HEK293 (cell line): ENCODE measurements at regions not wholly inside any gene's neighbourhood (a gene's known extent, or its start where the extent isn't known, plus 50 kb on each side); places are given as distances from the start of the nearest gene placed in this dataset.

Source experiments
- CTCF ChIA-PET: fragments of 350-600 bp; formaldehyde crosslinking; extraction: SDS; loops from one replicate; lab custom pipeline; 2021; ENCODE audit warnings: antibody characterized with exemption; lab: Yijun Ruan, JAX
- POLR2A ChIA-PET: fragments of 300-600 bp; formaldehyde crosslinking; extraction: SDS; loops from one replicate; lab custom pipeline; 2020; ENCODE audit warnings: antibody characterized with exemption, inconsistent platforms; lab: Yijun Ruan, JAX
- H3K27ac ChIP-seq: fragments of 200-500 bp; sonication (Bioruptor generic); 2 replicates; pipeline ENCODE4 v1.5.1; 2014; ENCODE audit warnings: low read depth, low read length, control low read depth, inconsistent platforms; ENCODE audit errors: extremely low read depth
- H3K36me3 ChIP-seq, 2 experiments: fragments of 200-500 bp in 1 of 2; sonication (Bioruptor generic) in 1 of 2; 1 replicate in 1 of 2; 2 replicates in 1 of 2; pipeline ENCODE4 v1.5.1; 2014 to 2017; ENCODE audit warnings: inconsistent platforms in 2 of 2, low read length in 2 of 2; ENCODE audit not compliant: control insufficient read depth in 2 of 2, insufficient read depth in 1 of 2
- H3K4me1 ChIP-seq: fragments of 200-500 bp; sonication (Bioruptor generic); 2 replicates; pipeline ENCODE4 v1.5.1; 2014; ENCODE audit warnings: mild to moderate bottlenecking, low read length, inconsistent platforms; ENCODE audit not compliant: control insufficient read depth, insufficient read depth
- H3K4me3 ChIP-seq: 2 replicates; pipeline ENCODE4 v1.5.1; 2011; ENCODE audit warnings: low read depth, mild to moderate bottlenecking, control low read depth, low read length, moderate library complexity
- H3K9me3 ChIP-seq: fragments of 200-500 bp; sonication (Bioruptor generic); 2 replicates; pipeline ENCODE4 v1.5.1; 2014; ENCODE audit warnings: low read depth, low read length, inconsistent platforms; ENCODE audit not compliant: control insufficient read depth, insufficient read depth
- CTCF ChIP-seq: fragments of 450-650 bp; formaldehyde crosslinking; IDR thresholded peaks from 2 replicates; pipeline ENCODE4 v1.5.1; 2016; ENCODE audit warnings: missing biosample characterization, missing genetic modification characterization
- GFI1B ChIP-seq: fragments of 450-650 bp; formaldehyde crosslinking; IDR thresholded peaks from 2 replicates; pipeline ENCODE4 v1.5.1; 2016; ENCODE audit warnings: missing biosample characterization, missing genetic modification characterization
- REST ChIP-seq: fragments of 450-650 bp; formaldehyde crosslinking; IDR thresholded peaks from 2 replicates; pipeline ENCODE4 v1.5.1; 2016; ENCODE audit warnings: missing biosample characterization, missing genetic modification characterization
- ZBTB11 ChIP-seq: fragments of 450-650 bp; formaldehyde crosslinking; conservative IDR thresholded peaks from 2 replicates; pipeline ENCODE4 v1.5.1; 2016; ENCODE audit warnings: low read depth, missing biosample characterization, missing genetic modification characterization
- ZBTB7A ChIP-seq: fragments of 450-650 bp; formaldehyde crosslinking; IDR thresholded peaks from 2 replicates; pipeline ENCODE4 v1.5.1; 2016; ENCODE audit warnings: low read depth, missing biosample characterization, missing genetic modification characterization
- ZNF10 ChIP-seq: fragments of 450-650 bp; formaldehyde crosslinking; IDR thresholded peaks from 2 replicates; pipeline ENCODE4 v1.5.1; 2017; ENCODE audit warnings: missing biosample characterization, missing genetic modification characterization
- ZNF174 ChIP-seq: fragments of 450-650 bp; formaldehyde crosslinking; IDR thresholded peaks from 2 replicates; pipeline ENCODE4 v1.5.0; 2017; ENCODE audit warnings: missing biosample characterization, mild to moderate bottlenecking, missing genetic modification characterization
- ZNF449 ChIP-seq: fragments of 450-650 bp; formaldehyde crosslinking; IDR thresholded peaks from 2 replicates; pipeline ENCODE4 v1.5.1; 2017; ENCODE audit warnings: missing biosample characterization, mild to moderate bottlenecking, missing genetic modification characterization, moderate library complexity
- ZNF558 ChIP-seq: fragments of 450-650 bp; formaldehyde crosslinking; IDR thresholded peaks from 2 replicates; pipeline ENCODE4 v1.5.1; 2016; ENCODE audit warnings: missing biosample characterization, missing genetic modification characterization
- ZNF560 ChIP-seq: fragments of 450-650 bp; formaldehyde crosslinking; IDR thresholded peaks from 2 replicates; pipeline ENCODE4 v1.5.1; 2017; ENCODE audit warnings: missing biosample characterization, missing genetic modification characterization, borderline replicate concordance
- ZNF670 ChIP-seq: fragments of 450-650 bp; formaldehyde crosslinking; IDR thresholded peaks from 2 replicates; pipeline ENCODE4 v1.5.1; 2016; ENCODE audit warnings: missing biosample characterization, missing genetic modification characterization, low read depth
- ZNF704 ChIP-seq: fragments of 450-650 bp; formaldehyde crosslinking; IDR thresholded peaks from 2 replicates; pipeline ENCODE4 v1.5.1; 2016; ENCODE audit warnings: missing biosample characterization, missing genetic modification characterization
- ZNF747 ChIP-seq: fragments of 450-650 bp; formaldehyde crosslinking; IDR thresholded peaks from 2 replicates; pipeline ENCODE4 v1.5.1; 2016; ENCODE audit warnings: missing biosample characterization, missing genetic modification characterization
- ZNF843 ChIP-seq: fragments of 450-650 bp; formaldehyde crosslinking; IDR thresholded peaks from 2 replicates; pipeline ENCODE4 v1.5.1; 2016; ENCODE audit warnings: missing biosample characterization, missing genetic modification characterization
- ZSCAN16 ChIP-seq: fragments of 450-650 bp; formaldehyde crosslinking; IDR thresholded peaks from 2 replicates; pipeline ENCODE4 v1.5.1; 2016; ENCODE audit warnings: missing biosample characterization, missing genetic modification characterization
- ZXDB ChIP-seq: fragments of 450-650 bp; formaldehyde crosslinking; IDR thresholded peaks from 2 replicates; pipeline ENCODE4 v1.5.1; 2016; ENCODE audit warnings: missing biosample characterization, missing genetic modification characterization

GRCh38 chr6:126131246-126131645 is 144.9 kb downstream of the TRMT11 start:
- CTCF ChIA-PET: interaction anchor here (0.7 kb wide), 1 partner anchor 19 kb away, joined by 5 read pairs; no protein-coding TSS in a partner anchor

GRCh38 chr6:126133984-126134383 is 147.6 kb downstream of the TRMT11 start:
- TF ChIP-seq ZNF449 (tag by site-specific recombination) (no peak), ZNF558 (tag by site-specific recombination) (no peak)
- POLR2A ChIA-PET: no interaction called here
- Histone ChIP-seq H3K36me3 (no peaks in the 10 kb centered on the region), H3K9me3 (no peaks in the 10 kb centered on the region), H3K4me3 (no peak overlapping the region), H3K27ac (no peak overlapping the region), H3K4me1 (no peaks in the 10 kb centered on the region)
- CTCF ChIA-PET: no interaction called here

More at GRCh38 chr6:126131246-126131645, 144.9 kb downstream of the TRMT11 start:
- TF ChIP-seq ZBTB7A (no peak), ZNF843 (no peak), ZNF560 (tag by site-specific recombination) (no peak)
- H3K4me1 ChIP-seq: no peaks in the 10 kb centered on the region
- POLR2A ChIA-PET: no interaction called here
- no peaks in the 10 kb centered on the region for H3K36me3 ChIP-seq
- H3K4me3 ChIP-seq: no peak overlapping the region
- no peak overlapping the region for H3K27ac ChIP-seq
- no peaks in the 10 kb centered on the region for H3K9me3 ChIP-seq

GRCh38 chr6:126134491-126134890 is 148.2 kb downstream of the TRMT11 start:
- no peak overlapping the region for H3K4me3 ChIP-seq
- CTCF ChIA-PET: no interaction called here
- no peak for TF ChIP-seq ZBTB11 (tag by site-specific recombination)
- TF ChIP-seq ZNF10: no peak
- TF ChIP-seq ZNF670 (tag by site-specific recombination): no peak
- no peak for TF ChIP-seq ZNF174 (tag by site-specific recombination)
- no peak for TF ChIP-seq GFI1B (tag by site-specific recombination)
- no peak for TF ChIP-seq CTCF (tag by site-specific recombination)
- no peak overlapping the region for H3K27ac ChIP-seq
- H3K4me1 ChIP-seq: no peaks in the 10 kb centered on the region
- H3K9me3 ChIP-seq: no peaks in the 10 kb centered on the region
- no peaks in the 10 kb centered on the region for H3K36me3 ChIP-seq
- POLR2A ChIA-PET: no interaction called here

- Histone ChIP-seq H3K9me3 (no peaks in the 10 kb centered on the region), H3K4me3 (no peak overlapping the region), H3K27ac (no peak overlapping the region), H3K36me3 (no peaks in the 10 kb centered on the region), H3K4me1 (no peaks in the 10 kb centered on the region)
- ChIA-PET POLR2A (no interaction called here), CTCF (interaction anchor here (0.5 to 0.7 kb wide), 2 partner anchors 526 to 739 kb away, joined by 3 to 4 read pairs; no protein-coding TSS in a partner anchor)
- TF ChIP-seq ZXDB (tag by site-specific recombination) (no peak), REST (tag by site-specific recombination) (no peak), ZNF747 (tag by site-specific recombination) (no peak), ZNF704 (tag by site-specific recombination) (no peak), ZSCAN16 (tag by site-specific recombination) (no peak)
Observed at GRCh38 chr6:126140015-126140414, 153.7 kb downstream of the TRMT11 start.
